CD4-positive, alpha-beta T cell treated with Interleukin-15 for 1 hour (primary cell): ENCODE measurements at regions not wholly inside any gene's neighbourhood (a gene's known extent, or its start where the extent isn't known, plus 50 kb on each side); places are given as distances from the start of the nearest gene placed in this dataset.
"Not testable (repeated sequence)": the region's sequence is repeated elsewhere in the genome, so short reads cannot be mapped to it uniquely, and the experiment has no call there.

Experiments
- DNase-seq: peaks from one replicate; pipeline ENCODE4 v3.0.0-alpha.2; 2020

DNA sequence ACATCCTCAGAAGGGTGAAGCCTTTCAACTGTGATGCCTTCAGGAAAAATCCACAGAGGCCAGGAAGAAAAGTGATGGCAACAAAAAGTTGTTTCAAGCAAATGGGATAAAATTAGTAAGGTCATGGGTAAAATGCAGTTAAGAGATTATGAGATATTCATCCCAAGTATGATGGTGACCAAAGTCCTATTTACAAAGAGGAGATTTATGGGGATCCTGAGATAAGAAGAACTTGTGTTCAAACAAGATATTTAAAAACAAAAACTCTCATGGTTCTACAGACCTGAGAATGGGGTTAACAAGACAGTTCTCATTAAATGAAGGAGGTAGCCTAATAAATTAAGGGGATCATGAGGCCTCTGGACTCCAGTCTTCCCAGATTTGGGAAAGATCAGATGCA is 184.4 kb downstream of the FCRL5 start:
- no peak for DNase-seq

DNA sequence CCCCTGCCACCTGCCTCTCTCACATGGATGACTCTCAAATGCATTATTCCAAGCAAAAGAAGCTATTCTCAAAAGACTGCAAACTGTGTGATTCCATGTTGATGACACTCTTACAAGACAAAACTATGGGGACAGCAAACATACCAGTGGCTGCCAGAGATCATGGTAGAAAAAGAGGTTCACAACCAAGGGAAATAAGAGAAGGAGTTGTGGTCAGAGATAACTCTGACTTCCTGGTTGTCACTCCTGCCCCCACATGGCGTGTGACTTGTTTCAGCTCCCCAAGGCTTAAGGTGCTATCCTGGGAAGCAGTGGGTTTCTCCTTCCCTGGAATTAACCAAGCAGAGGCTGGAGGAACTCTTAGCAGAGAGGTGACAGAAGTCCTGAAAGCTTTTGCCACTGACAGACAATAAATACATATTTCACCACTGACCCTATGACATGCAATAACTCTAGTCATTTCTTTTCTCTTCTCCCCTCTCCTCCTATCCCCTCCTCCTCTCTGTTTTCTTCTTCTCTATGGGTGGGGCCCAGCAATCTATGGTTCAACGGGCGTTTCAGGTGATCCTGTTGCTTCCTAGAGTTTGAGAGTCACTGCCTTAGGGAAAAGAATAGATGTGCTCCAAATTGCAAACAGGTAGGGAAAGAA is 185.1 kb downstream of the FCRL5 start:
- DNase-seq, result no peak

DNA sequence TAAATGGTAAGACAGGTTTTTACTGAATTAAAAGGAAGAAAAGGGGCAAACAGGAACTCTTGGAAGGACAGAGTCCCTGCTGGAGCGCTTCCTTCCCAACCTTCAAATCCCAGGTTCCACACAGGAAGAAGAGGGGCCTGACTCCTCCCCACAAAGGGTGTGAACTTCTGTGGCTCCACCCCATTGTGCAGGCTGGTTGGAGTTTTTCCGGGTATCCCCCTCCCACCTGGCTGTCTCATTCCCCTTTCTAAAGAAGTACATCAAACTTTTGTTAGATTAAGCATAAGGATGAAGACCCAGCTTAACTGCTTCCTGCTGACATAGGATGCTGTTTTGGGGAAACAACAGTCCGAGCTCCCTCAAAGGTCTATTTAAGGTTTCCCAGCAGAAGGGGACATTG is 187.7 kb downstream of the FCRL5 start:
- no peak for DNase-seq

DNA sequence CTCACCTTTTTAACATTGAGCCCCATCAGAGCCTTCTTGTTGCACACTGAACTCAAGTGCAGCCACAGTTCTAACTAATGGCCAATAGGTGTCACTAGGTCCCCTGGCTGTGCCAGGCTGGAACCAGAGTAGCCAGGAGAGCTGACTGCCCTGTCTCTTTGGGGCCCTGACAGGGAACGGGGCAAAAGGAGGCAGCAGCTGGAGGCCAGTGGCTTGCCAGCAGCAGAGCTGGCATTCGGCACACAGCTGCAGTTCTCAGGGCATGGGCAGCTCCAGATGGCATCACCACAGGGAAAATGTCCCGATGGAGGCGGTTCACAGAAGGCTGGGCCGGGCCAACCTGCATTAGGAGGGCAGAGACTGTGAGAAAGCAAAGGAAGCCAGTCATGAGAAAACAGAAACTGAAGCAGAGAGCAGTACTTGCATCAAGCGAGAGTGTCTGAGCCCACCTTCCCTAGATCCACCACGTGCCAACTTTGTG is 188.6 kb downstream of the FCRL5 start:
- no peak for DNase-seq

DNA sequence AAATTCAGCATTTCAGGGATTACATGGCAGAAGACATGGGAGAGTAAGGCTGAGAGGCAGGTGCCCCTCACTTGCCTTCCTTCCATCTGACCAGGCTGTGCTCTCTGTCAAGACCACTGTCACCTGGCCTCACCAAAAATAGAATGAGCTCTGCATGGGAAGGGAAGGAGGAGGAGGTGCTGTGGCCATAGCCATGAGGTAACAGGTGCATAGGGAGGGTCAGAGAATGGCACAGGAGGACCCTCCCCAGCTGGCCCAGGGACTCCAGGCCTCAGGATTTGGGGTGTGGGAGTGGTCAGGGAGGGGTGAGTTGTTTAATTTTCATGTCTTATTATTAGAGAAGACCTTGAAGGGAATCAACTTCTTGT is 192.3 kb downstream of the FCRL5 start:
- no peak for DNase-seq

DNA sequence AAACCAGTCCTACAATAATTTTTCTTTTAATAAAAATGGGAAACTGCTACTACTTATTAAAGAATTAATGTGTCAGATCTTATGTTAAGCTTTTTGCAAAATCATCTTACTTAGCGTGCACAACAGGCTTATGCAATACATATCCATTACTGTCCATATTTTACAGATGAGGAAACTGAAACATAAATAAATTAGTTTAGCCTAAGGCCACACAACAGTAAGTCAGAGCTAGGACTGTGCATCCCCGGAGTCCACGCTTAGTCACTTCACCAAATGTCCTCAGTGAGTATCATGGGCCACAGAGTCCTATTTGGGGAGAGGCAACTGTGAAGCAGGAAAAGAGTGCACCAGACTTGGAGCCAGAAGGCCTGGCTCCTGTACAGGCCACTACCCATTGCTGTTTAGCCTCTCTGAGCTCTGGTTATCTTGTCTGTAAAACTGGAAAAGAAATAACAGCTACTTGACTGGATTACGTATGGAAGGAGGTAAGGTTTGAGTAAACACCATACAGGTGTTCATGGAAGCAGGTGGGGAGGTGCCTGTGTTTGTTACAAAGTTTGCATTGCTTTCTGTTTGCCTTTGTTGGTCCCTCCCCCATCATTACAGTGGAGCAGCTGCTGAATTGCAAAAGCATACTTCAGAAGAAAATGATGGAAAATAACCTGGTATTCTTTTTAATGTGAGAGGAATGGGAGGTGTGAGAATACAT is 192.8 kb downstream of the FCRL5 start:
- no peak for DNase-seq

DNA sequence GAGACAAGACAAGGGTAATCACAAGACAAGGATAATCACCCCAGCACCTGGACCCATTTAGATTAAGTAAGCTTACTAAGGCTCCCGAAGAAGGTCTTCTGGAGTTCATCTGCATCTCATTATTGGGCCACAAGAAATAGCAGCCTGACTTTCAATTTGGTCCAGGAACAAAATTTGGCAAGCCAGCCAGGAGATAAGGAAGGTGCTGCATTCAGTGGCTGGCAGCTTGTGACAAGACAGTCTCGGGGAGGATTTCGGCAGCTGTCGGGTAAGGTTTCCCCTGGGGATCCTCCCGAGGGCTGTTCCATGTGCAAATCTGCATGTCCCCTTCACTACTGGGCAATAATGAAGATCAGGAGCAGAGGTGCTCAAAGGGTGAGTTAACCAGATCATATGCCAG is 195.2 kb downstream of the FCRL5 start:
- no peak for DNase-seq

DNA sequence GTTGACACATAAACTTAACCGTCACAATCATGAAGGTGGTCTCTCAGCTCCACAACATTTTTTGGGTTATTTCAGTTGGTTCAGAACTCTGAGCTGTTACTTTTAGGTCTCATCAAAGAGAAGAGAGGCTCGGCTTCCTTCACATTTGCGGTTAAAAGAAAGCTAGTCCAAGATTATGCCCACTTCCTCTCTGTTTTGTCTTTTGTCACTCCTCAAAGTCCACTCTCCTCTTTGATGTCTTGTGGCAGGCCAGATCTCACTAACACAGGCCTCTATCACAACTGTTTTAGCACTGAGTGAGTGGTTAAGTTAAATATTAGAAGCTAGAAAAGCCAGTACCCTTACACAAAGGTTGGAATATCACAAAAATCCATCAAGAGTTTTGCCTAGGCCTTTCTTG is 195.7 kb downstream of the FCRL5 start:
- DNase-seq, result no peak

DNA sequence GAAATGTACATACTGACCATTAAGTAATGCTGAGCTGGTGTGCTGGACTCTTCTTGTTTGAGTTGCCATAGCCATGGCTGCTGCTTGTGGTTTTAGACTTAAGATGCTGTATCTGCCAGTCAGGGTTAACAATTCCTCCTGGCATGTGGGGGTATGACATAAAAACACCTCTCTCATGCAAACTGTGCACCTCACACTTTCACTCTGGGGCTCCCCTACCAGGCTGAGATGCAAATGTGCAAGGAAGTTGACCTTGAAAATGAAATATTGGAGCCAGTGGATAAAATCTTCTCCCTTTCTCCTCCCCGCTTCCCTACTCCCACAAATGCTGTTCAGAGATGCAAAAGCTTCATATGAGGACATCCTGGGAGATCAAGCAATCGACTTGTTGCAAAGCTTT is 198.8 kb downstream of the FCRL5 start:
- no peak for DNase-seq

DNA sequence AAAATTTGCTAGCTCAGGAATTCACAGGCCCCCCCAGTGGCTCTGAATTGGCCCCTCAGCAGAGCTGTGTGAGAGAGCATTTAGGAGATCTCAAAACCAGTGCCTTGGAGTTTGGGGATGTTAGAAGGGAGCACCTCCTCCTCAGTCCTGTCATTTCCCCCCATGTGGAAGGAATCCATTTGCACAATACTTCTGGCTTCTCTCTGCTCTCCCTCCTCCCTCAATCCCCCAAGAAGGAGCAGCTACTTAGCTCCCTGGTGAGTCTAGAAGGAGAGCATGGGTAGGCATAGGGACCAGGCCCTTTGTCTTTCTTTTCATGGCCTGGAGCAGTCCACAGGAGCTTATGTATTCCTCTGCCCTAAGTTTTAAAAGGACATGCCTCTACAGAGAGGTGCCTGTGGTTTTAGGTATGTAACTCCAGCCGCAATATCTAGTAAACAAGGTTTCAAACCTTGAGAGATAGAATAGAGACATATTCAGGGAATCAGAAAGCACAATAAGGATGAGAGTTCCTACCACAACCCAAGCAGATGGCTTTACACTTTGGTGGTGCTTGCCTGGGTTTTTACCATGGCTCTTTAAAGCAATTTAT is 199.4 kb downstream of the FCRL5 start:
- DNase-seq, result no peak

DNA sequence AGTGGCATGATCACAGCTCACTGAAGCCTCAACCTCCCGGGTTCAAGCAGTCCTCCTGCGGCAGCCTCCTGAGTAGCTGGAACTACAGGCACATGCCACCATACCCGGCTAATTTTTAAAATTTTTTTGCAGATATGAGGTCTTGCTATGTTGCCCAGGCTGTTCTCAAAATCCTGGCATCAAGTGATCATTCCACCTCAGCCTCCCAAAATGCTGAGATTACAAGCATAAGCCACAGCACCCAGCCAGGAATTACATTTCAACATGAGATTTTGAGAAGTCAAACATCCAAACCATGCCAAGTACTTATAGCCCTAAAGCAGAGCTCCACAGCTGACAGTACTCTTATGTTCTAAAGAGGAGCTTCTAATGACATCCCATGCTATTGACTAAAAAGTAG is 200.1 kb downstream of the FCRL5 start:
- no peak for DNase-seq

DNA sequence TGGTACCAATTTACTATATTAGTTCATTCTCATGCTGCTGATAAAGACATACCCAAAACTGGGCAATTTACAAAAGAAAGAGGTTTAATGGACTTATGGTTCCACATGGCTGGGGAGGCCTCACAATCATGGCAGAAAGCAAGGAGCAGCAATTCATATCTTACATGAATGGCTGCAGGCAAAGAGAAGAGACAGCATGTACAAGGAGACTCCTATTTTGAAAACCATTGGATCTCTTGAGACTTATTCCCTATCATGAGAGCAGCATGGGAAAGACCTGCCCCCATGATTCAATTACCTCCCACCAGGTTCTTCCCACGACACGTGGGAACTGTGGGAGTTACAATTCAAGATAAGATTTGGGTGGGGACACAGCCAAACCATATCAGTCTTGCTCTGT is 200.5 kb downstream of the FCRL5 start:
- not testable (repeated sequence) for DNase-seq

DNA sequence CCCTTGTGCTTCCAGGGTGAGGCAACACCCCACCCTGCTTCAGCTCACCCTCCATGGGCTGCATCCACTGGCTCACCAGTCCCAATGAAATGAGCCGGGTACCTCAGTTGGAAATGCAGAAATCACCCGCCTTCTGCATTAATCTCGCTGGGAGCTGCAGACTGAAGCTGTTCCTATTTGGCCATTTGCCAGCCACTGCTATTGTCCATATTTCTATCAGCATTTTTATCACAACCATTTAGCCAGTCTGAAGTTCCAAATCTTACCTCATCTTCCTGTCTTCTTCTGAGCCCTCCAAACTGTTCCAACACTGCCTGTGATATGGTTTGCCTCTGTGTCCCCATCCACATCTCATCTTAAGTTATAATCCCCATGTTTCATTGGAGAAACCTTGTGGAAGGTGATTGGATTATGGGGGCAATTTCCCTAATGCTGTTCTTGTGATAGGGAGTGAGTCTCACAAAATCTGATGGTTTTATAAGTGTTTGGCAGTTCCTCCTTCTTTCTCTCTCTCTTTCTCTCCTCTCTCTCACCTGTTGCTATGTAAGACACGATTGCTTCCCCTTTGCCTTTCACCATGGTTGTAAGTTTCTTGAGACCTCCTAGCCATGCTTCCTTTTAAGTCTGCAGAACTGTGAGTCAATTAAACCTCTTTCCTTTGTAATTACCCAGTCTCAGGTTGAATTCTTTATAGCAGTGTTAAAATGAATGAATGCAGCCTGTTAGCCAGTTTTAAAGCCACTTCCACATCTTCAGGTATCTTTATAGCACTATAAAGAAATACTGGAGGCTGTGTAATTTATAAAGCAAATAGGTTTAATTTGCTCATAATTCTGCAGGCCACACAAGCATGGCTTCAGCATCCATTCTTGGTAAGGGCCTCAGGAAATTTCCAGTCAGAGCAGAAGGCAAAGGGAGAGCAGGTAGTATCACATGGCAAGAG is 203.5 kb downstream of the FCRL5 start:
- DNase-seq, result no peak

DNA sequence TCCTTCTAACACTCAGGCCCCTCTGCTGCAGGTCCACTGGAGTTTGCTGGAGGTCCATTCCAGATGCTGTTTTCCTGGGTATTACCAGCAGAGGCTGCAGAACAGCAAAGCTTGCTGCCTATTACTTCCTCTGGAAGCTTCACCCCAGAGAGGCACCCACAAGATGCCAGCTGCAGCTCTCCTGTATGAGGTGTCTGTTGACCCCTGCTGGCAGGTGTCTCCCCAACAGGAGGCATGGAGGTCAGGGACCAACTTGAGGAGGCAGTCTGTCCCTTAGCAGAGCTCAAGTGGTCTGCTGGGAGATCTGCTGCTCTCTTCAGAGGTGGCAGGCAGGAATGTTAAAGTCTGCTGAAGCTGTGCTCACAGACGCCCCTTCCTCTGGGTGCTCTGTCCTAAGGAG is 204.8 kb downstream of the FCRL5 start:
- no peak for DNase-seq

DNA sequence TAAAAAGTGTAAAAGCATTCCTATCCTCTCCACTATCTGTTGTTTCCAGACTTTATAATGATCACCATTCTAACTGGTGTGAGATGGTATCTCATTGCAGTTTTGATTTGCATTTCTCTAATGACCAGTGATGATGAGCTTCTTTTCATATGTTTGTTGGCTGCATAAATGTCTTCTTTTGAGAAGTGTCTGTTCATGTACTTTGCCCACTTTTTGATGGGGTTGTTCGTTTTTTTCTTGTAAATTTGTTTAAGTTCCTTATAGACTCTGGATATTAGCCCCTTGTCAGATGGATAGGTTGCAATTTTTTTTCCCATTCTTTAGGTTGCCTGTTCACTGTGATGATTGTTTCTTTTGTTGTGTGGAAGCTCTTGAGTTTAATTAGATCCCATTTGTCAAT is 199.6 kb upstream of the ETV3 start:
- not testable (repeated sequence) for DNase-seq

DNA sequence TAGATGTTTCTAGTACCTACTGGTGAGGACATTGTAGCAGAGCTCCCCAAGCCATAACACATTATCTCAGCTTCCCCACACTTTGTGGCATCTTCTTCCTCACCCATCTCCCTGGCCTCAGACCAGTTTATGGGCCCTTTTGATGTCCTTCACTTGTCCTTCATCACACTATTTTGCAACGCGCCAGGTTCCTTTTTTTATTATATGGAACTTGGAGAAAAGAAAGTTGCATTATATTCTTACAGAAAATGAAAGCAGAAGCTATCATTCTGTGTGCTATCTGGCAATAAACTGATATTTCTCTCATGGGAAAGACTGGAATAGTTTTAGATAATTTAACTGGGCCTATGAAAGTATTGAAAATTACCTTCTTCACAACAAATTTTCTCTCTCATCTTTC is 196.9 kb upstream of the ETV3 start:
- DNase-seq, result no peak

DNA sequence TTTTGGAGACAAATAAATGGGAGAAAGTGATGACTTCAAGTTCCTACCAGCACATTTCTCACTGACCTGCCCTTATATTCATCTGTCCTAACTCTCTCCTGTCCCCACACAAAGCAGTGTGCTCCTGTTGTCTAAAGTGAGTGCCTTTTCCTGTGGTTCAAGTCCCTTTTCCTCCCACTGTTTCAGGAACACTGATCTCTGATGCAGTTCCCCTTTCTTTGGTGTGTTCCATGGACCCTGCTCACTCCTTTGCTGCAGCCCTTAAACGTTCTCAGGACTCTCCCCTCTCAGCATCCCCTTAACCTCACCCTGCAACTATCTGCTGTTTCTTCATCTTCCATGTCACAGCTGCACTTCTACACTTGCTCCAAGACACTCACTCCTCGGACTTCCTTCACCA is 195.8 kb upstream of the ETV3 start:
- DNase-seq, result no peak

DNA sequence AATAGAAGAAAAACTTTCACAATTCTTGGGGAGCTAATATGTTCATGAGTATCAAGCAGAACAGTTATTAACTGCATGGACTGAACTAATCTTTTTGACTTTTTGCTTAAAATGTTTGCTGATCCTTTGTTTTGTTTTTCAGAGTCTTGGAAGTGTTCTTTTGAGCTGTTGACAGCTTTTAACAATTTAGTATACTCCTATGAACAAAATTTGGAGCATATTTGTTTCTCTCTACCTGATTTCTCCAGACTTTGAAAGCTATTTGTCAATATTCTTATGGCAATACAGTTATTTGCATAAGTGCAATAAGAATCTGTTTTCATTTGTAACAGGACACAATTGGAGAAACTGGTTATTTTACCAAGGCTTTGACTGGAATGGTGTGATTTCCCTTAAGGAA is 192.0 kb upstream of the ETV3 start:
- DNase-seq, result not testable (repeated sequence)

DNA sequence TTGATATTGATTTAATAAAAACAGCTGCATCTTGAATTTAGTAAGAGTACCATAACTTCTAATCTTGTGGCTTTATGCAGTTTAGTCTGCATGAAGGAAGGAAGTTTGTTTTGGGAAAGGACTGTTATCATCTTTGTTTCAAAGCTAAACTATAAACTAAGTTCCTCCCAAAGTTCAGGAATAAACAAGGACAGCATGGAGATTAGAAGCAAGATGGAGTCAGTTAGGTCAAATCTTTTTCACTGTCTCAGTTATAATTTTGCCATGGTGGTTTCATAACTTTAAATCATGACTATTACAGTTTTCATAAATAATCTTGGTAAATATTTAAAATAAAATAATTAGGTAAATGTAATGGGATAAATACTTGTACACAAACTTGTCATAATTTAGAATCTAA is 189.9 kb upstream of the ETV3 start:
- not testable (repeated sequence) for DNase-seq

DNA sequence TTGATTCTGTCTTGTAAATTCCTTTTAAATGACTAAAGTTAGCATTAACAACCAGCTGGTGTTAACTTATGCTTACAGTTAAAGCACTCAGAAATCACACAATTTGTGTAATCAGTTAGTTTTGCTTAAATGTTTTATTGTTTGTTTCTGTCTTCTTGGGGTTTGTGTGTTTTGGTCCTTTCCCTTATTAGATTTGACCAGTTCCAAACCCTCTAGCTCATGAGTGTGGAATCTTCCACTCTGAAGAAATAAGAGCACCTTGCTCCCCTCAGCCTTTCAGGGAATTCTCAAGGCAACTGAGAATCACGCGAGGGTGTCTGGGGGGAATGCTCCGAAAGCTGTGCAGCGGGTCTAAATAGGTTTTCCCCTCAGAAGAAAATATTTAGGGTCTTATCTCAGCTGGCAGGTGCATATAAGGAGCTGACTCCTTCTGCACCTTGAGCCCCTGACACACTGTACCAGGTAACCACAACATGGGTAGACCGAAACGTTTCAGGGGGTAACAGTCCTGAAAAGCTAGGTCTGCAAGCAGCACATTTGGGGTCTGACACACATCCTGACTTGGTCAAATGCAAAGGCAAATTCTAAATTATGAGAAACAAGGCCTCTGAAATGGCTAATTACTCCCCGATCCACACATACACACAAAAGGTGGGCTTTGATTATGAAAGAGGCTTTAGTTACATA is 188.1 kb upstream of the ETV3 start:
- DNase-seq, result no peak

DNA sequence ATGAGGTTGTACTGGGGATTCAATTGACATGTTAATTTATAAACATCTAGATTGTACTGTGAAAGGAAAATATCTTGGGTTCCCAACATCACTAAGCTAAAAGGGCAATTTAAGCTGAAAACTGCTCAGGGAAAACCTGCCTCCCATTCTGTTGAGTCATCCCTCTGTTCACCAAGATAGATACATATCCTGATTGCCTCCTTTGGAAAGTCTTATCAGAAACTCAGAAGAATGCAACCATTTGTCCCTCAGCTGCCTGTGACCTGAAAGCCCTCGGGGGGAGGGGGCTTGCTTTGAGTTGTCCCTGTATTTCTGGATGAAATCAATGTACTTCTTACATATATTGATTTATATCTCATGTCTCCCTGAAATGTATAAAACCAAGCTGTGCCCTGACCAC is 187.0 kb upstream of the ETV3 start:
- DNase-seq, result no peak

DNA sequence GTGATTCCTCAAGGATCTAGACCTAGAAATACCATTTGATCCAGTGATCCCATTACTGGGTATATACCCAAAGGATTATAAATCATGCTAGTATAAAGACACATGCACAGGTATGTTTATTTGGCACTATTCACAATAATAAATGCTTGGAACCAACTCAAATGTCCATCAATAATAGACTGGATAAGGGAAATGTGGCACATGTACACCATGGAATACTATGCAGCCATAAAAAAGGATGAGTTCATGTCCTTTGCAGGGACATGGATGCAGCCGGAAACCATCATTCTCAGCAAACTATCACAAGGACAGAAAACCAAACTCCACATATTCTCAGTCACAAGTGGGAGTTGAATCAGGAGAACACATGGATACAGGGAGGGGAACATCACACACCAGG is 183.8 kb upstream of the ETV3 start:
- not testable (repeated sequence) for DNase-seq

DNA sequence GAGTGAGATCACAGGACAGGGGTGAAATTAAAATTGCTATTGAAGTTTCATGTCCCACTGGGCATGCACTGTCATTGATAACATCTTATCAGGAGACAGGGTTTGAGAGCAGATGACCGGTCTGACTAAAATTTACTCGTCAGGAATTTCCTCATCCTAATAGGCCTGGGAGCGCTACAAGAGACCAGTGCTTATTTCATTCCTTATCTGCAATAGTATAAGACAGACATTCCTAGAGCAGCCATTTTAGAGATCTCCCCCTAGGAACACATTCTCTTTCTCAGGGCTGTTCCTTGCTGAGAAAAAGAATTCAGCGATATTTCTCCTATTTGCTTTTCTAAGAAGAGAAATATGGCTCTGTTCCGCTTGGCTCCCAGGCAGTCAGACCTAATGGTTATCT is 181.4 kb upstream of the ETV3 start:
- DNase-seq, result no peak
